K562 (cell line): ENCODE measurements at regions not wholly inside any gene's neighbourhood (a gene's known extent, or its start where the extent isn't known, plus 50 kb on each side); places are given as distances from the start of the nearest gene placed in this dataset.
"Not testable (repeated sequence)": the region's sequence is repeated elsewhere in the genome, so short reads cannot be mapped to it uniquely, and the experiment has no call there.

Experiments
- ATAC-seq: fragments of 200-7000 bp; cut with Tn5 transposase; 3 replicates; pipeline ENCODE4 v1.9.1; 2020; ENCODE audit warnings: moderate library complexity
- BruUV-seq: library from RNA; stranded (reverse); fragments of 400-500 nt; replicated peaks from 2 replicates; lab custom pipeline; 2021; lab: Mats Ljungman, UMichigan
- CTCF ChIA-PET: fragments of 300-600 bp; formaldehyde crosslinking; extraction: SDS; loops from one replicate; lab custom pipeline; 2021; ENCODE audit warnings: low intra/inter-chr PET ratio; lab: Yijun Ruan, JAX
- POLR2A ChIA-PET: fragments of 300-600, 350-650 bp; sonication (Branson Sonifier 250); formaldehyde crosslinking; extraction: SDS; loops from one replicate; lab custom pipeline; 2021; ENCODE audit warnings: antibody characterized with exemption, inconsistent platforms; lab: Yijun Ruan, JAX
- DNase-seq, 4 experiments: peaks; one replicate each; pipeline versions ENCODE4 v3.0.0 to v3.0.0-alpha.2; 2011 to 2018; ENCODE audit warnings: low spot score in 3 of 4, mixed read lengths in 3 of 4; ENCODE audit errors: extremely low read depth in 1 of 4
- FAIRE-seq: peaks from 2 replicates; lab custom pipeline; 2011; peaks lifted over from hg19 to GRCh38; lab: Jason Lieb, UNC
- H2AFZ ChIP-seq: 2 replicates; pipeline ENCODE4 v1.6.0; 2011; ENCODE audit warnings: low read depth, low read length, control low read depth, inconsistent platforms
- H3K27ac ChIP-seq: fragments of 200-600 bp; 3 replicates; pipeline ENCODE4 v1.8.0; 2011; ENCODE audit warnings: low read depth, mild to moderate bottlenecking, control low read depth, inconsistent platforms, low read length, moderate library complexity, mixed read lengths; ENCODE audit errors: extremely low read depth
- H3K27me3 ChIP-seq, 2 experiments: fragments of 300-600 bp in 1 of 2; 2 replicates in 1 of 2; 3 replicates in 1 of 2; pipeline versions ENCODE4 v1.6.0 to v1.8.0; 2011; ENCODE audit warnings: inconsistent platforms in 2 of 2, low read length in 2 of 2, mild to moderate bottlenecking in 1 of 2, mixed read lengths in 1 of 2, moderate library complexity in 1 of 2; ENCODE audit not compliant: control insufficient read depth in 2 of 2, insufficient read depth in 2 of 2
- H3K36me3 ChIP-seq: fragments of 300-600 bp; 3 replicates; pipeline ENCODE4 v1.8.0; 2011; ENCODE audit warnings: mild to moderate bottlenecking, low read length, inconsistent platforms; ENCODE audit not compliant: control insufficient read depth, insufficient read depth
- H3K4me1 ChIP-seq, 2 experiments: fragments of 200-600 bp in 1 of 2; replicated peaks in 1 of 2; 2 replicates in 1 of 2; 3 replicates in 1 of 2; pipeline versions ENCODE4 v1.5.1 to v1.8.0; 2011; ENCODE audit warnings: inconsistent platforms in 2 of 2, low read length in 2 of 2, mild to moderate bottlenecking in 1 of 2, mixed read lengths in 1 of 2, moderate library complexity in 1 of 2; ENCODE audit not compliant: control insufficient read depth in 2 of 2, insufficient read depth in 2 of 2
- H3K4me2 ChIP-seq: 2 replicates; pipeline ENCODE4 v1.6.1; 2011; ENCODE audit warnings: low read length, control low read depth, inconsistent platforms, mixed read lengths; ENCODE audit not compliant: insufficient read depth
- H3K4me3 ChIP-seq: fragments of 200-600 bp; sonication (generic), shearing (Covaris generic); 2 replicates; pipeline ENCODE4 v1.5.1; 2016; ENCODE audit warnings: control low read depth, inconsistent platforms
- H3K79me2 ChIP-seq: fragments of 200-600 bp; 3 replicates; pipeline ENCODE4 v1.8.0; 2011; ENCODE audit warnings: low read length, inconsistent platforms; ENCODE audit not compliant: control insufficient read depth, insufficient read depth
- H3K9ac ChIP-seq, 2 experiments: 2 replicates each; pipeline versions ENCODE4 v1.6.0 to v1.6.1; 2011; ENCODE audit warnings: low read depth in 2 of 2, low read length in 2 of 2, control low read depth in 1 of 2, inconsistent platforms in 1 of 2, mild to moderate bottlenecking in 1 of 2, mixed read lengths in 1 of 2; ENCODE audit not compliant: insufficient read depth in 1 of 2
- H3K9me1 ChIP-seq: one replicate; pipeline ENCODE4 v1.6.0; 2011; ENCODE audit warnings: inconsistent platforms, mild to moderate bottlenecking, low read length, moderate library complexity; ENCODE audit not compliant: control insufficient read depth, insufficient read depth
- H3K9me3 ChIP-seq: replicated peaks from 2 replicates; pipeline ENCODE4 v1.5.1; 2011; ENCODE audit warnings: low read depth, low read length, inconsistent platforms; ENCODE audit not compliant: control insufficient read depth, insufficient read depth
- H4K20me1 ChIP-seq: replicated peaks from 2 replicates; pipeline ENCODE4 v1.6.1; 2011; ENCODE audit warnings: low read length, inconsistent platforms, mixed read lengths; ENCODE audit not compliant: control insufficient read depth, insufficient read depth
- WGBS: fragments of 100-300 bp; shearing (Covaris generic); methylation state at CpG from one replicate; pipeline ENCODE4 v1.1.6; 2016; ENCODE audit warnings: low coverage, mixed read lengths; ENCODE audit not compliant: insufficient coverage; ENCODE audit errors: missing lambda C conversion rate; 5-methylcytosine and 5-hydroxymethylcytosine counted together
- in situ Hi-C: fragments of 300-500 bp; cut with MboI; formaldehyde crosslinking; loops from 4 replicates; pipeline ENCODE4 v1.15.0; 2018; ENCODE audit warnings: inconsistent platforms, mixed read lengths
- intact Hi-C: fragments of 100-400 bp; cut with micrococcal nuclease; formaldehyde crosslinking; loops from 2 replicates; pipeline ENCODE4 v1.14.2; 2022

DNA sequence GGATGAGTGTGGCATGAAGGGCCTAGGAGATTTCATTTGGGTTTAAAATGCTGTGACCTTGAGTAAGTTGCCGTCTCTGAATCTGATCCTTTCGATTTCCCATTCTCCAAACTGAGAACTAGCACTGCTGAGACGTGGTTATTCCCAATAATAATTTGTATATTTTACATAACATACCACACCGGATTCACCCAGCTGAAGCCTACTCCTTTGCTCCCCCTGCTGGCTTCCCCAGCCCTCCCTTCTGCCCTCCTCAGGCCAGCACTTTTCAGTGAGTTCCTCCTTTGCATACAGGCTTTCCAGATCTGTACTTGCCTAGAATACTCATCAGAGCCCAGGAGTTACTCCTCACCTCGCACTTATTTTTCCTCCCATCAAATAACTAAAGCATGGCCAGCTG lies 255.1 kb downstream of the OR4F29 start:
- FAIRE-seq, in situ Hi-C loops: not testable (repeated sequence)
- WGBS: no CpG with 5 or more reads among the region's 5 CpGs

DNA sequence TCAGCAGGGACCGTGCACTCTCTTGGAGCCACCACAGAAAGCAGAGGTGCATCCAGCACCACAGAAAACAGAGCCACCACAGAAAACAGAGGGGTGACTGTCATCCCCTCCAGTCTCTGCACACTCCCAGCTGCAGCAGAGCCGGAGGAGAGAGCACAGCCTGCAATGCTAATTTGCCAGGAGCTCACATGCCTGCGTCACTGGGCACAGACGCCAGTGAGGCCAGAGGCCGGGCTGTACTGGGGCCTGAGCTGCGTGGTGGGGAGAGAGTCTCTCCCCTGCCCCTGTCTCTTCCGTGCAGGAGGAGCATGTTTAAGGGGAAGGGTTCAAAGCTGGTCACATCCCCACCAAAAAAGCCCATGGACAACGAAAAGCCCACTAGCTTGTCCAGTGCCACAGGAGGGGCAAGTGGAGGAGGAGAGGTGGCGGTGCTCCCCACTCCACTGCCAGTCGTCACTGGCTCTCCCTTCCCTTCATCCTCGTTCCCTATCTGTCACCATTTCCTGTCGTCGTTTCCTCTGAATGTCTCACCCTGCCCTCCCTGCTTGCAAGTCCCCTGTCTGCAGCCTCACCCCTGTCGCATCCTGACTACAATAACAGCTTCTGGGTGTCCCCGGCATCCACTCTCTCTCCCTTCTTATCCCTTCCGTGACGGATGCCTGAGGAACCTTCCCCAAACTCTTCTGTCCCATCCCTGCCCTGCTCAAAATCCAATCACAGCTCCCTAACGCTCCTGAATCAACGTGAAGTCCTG lies 260.0 kb downstream of the OR4F29 start:
- H3K36me3 ChIP-seq, H3K4me1 ChIP-seq, intact Hi-C loops, H3K79me2 ChIP-seq, DNase-seq, H3K9ac ChIP-seq, H3K27me3 ChIP-seq, CTCF ChIA-PET, H3K4me2 ChIP-seq, H3K4me3 ChIP-seq, H3K9me1 ChIP-seq, POLR2A ChIA-PET, H4K20me1 ChIP-seq, H3K27ac ChIP-seq, ATAC-seq, in situ Hi-C loops, H2AFZ ChIP-seq, H3K9me3 ChIP-seq, FAIRE-seq: not testable (repeated sequence)
- 80% methylated on average over 7 of the region's 19 CpGs for WGBS
- BruUV-seq: TSS peak; percentile 24

More for the DNA sequence above, 255.1 kb downstream of the OR4F29 start:
- ATAC-seq, DNase-seq, POLR2A ChIA-PET, intact Hi-C loops, H3K27ac ChIP-seq, H2AFZ ChIP-seq, H3K4me3 ChIP-seq, CTCF ChIA-PET, H3K9me1 ChIP-seq, H3K4me1 ChIP-seq, H3K9ac ChIP-seq, H3K27me3 ChIP-seq, H3K9me3 ChIP-seq, H3K4me2 ChIP-seq, BruUV-seq, H3K36me3 ChIP-seq, H4K20me1 ChIP-seq, H3K79me2 ChIP-seq: not testable (repeated sequence)

DNA sequence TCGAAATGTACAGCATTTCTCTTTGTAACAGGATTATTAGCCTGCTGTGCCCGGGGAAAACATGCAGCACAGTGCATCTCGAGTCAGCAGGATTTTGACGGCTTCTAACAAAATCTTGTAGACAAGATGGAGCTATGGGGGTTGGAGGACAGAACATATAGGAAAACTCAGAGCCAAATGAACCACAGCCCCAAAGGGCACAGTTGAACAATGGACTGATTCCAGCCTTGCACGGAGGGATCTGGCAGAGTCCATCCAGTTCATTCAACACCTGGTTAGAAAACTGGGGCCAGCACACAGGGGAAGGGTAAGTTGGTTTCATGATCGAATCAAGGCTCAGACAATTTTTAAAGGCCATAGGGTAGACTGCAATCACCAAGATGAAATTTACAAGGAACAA lies 260.8 kb downstream of the OR4F29 start:
- FAIRE-seq, POLR2A ChIA-PET, H4K20me1 ChIP-seq, H3K27ac ChIP-seq, H2AFZ ChIP-seq, DNase-seq, H3K36me3 ChIP-seq, H3K9ac ChIP-seq, H3K79me2 ChIP-seq, ATAC-seq, H3K9me1 ChIP-seq, BruUV-seq, intact Hi-C loops, H3K9me3 ChIP-seq, CTCF ChIA-PET, H3K27me3 ChIP-seq, in situ Hi-C loops, H3K4me1 ChIP-seq, H3K4me2 ChIP-seq, H3K4me3 ChIP-seq: not testable (repeated sequence)
- WGBS: 72% methylated on average over 3 of the region's 6 CpGs

DNA sequence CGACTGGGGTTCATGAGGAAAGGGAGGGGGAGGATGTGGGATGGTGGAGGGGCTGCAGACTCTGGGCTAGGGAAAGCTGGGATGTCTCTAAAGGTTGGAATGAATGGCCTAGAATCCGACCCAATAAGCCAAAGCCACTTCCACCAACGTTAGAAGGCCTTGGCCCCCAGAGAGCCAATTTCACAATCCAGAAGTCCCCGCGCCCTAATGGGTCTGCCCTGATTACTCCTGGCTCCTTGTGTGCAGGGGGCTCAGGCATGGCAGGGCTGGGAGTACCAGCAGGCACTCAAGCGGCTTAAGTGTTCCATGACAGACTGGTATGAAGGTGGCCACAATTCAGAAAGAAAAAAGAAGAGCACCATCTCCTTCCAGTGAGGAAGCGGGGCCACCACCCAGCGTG lies 261.6 kb downstream of the OR4F29 start:
- H3K4me2 ChIP-seq, H3K4me3 ChIP-seq, H3K9me1 ChIP-seq, in situ Hi-C loops, intact Hi-C loops, H3K9ac ChIP-seq, H3K4me1 ChIP-seq, FAIRE-seq, BruUV-seq, ATAC-seq, H3K27ac ChIP-seq, H3K9me3 ChIP-seq, H3K27me3 ChIP-seq, H3K79me2 ChIP-seq, DNase-seq, H2AFZ ChIP-seq, CTCF ChIA-PET, H3K36me3 ChIP-seq, H4K20me1 ChIP-seq, POLR2A ChIA-PET: not testable (repeated sequence)
- 89% methylated on average over 3 of the region's 8 CpGs for WGBS
